ENCODE measurements at regions not wholly inside any gene's neighbourhood (a gene's known extent, or its start where the extent isn't known, plus 50 kb on each side); places are given as distances from the start of the nearest gene placed in this dataset.

- Histone ChIP-seq H2AFZ (ENCODE audit: control insufficient read depth, low read depth, low read length) (no peak overlapping the region), H3K9me3 (replicated peaks; ENCODE audit: control insufficient read depth, insufficient read depth, low read length) (no peaks in the 10 kb centered on the region), H4K20me1 (ENCODE audit: control insufficient read depth, insufficient read depth) (no peaks in the 10 kb centered on the region), H3K4me3 (no peak overlapping the region), H3K4me1 (ENCODE audit: control insufficient read depth, insufficient read depth, low read length) (no peaks in the 10 kb centered on the region), H3K4me2 (ENCODE audit: control insufficient read depth, insufficient read depth) (no peak overlapping the region), H3K27ac (ENCODE audit: control insufficient read depth, insufficient read depth) (no peak overlapping the region), H3K9ac (ENCODE audit: control insufficient read depth, insufficient read depth, low read length) (no peak overlapping the region), H3K36me3 (ENCODE audit: control insufficient read depth in 2 of 2, insufficient read depth in 2 of 2, low read length in 1 of 2) (no peaks in the 10 kb centered on the region), H3K79me2 (ENCODE audit: control insufficient read depth, insufficient read depth, low read length) (no peaks in the 10 kb centered on the region), H3K27me3 (replicated peaks in 1 of 2; ENCODE audit: control insufficient read depth in 2 of 2, insufficient read depth in 2 of 2, low read length in 1 of 2) (no peaks in the 10 kb centered on the region)
- FAIRE-seq (no peak), ATAC-seq (no peak), DNase-seq (ENCODE audit: low read depth, low spot score) (no peak)
- CTCF ChIA-PET = no interaction called here
- POLR2A ChIA-PET = no interaction called here
- in situ Hi-C loops (cut with MboI) (no loop called here), intact Hi-C loops (cut with micrococcal nuclease; ENCODE audit: unreplicated experiment) (no loop called here)
- WGBS (ENCODE audit: insufficient coverage, insufficient replicate concordance, low lambda C conversion rate, missing lambda C conversion rate) = 17% methylated on average over 2 of the region's 2 CpGs
- BruUV-seq (replicated peaks) = no TSS peak
- RAD21 ChIA-PET (ENCODE audit: unreplicated experiment) = no interaction called here
- SMC1A ChIA-PET (ENCODE audit: uncharacterized antibody, unreplicated experiment) = no interaction called here
- no peak for TF ChIP-seq ZSCAN29 (IDR thresholded peaks at IDR 0.05)
- TF ChIP-seq EZH2 (IDR thresholded peaks at IDR 0.05; ENCODE audit: borderline replicate concordance, control insufficient read depth, low read depth, low read length) = no peak
- no peak for TF ChIP-seq NR2C2 (IDR thresholded peaks at IDR 0.05; ENCODE audit: borderline replicate concordance, control insufficient read depth, insufficient read length, low read depth)
- TF ChIP-seq, protein P1, sequence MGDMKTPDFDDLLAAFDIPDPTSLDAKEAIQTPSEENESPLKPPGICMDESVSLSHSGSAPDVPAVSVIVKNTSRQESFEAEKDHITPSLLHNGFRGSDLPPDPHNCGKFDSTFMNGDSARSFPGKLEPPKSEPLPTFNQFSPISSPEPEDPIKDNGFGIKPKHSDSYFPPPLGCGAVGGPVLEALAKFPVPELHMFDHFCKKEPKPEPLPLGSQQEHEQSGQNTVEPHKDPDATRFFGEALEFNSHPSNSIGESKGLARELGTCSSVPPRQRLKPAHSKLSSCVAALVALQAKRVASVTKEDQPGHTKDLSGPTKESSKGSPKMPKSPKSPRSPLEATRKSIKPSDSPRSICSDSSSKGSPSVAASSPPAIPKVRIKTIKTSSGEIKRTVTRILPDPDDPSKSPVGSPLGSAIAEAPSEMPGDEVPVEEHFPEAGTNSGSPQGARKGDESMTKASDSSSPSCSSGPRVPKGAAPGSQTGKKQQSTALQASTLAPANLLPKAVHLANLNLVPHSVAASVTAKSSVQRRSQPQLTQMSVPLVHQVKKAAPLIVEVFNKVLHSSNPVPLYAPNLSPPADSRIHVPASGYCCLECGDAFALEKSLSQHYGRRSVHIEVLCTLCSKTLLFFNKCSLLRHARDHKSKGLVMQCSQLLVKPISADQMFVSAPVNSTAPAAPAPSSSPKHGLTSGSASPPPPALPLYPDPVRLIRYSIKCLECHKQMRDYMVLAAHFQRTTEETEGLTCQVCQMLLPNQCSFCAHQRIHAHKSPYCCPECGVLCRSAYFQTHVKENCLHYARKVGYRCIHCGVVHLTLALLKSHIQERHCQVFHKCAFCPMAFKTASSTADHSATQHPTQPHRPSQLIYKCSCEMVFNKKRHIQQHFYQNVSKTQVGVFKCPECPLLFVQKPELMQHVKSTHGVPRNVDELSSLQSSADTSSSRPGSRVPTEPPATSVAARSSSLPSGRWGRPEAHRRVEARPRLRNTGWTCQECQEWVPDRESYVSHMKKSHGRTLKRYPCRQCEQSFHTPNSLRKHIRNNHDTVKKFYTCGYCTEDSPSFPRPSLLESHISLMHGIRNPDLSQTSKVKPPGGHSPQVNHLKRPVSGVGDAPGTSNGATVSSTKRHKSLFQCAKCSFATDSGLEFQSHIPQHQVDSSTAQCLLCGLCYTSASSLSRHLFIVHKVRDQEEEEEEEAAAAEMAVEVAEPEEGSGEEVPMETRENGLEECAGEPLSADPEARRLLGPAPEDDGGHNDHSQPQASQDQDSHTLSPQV (IDR thresholded peaks at IDR 0.05) = no peak
- TF ChIP-seq IRF3 (IDR thresholded peaks at IDR 0.05) = no peak
- TF ChIP-seq SMAD5 (IDR thresholded peaks at IDR 0.05; ENCODE audit: low read depth) = no peak
- no peak for TF ChIP-seq FOS (IDR thresholded peaks at IDR 0.05; ENCODE audit: borderline replicate concordance, extremely low read depth, insufficient read length)
- no peak for TF ChIP-seq ZNF384 (IDR thresholded peaks at IDR 0.05; ENCODE audit: borderline replicate concordance, low read depth, low read length)
- TF ChIP-seq HSF1 (IDR thresholded peaks at IDR 0.05; ENCODE audit: low read depth, low read length) = no peak
- TF ChIP-seq ZBTB40 (IDR thresholded peaks at IDR 0.05; ENCODE audit: borderline replicate concordance) = no peak
- no peak for TF ChIP-seq MTA3 (IDR thresholded peaks at IDR 0.05; ENCODE audit: borderline replicate concordance, low read length)
- no peak for TF ChIP-seq POLR2A (IDR thresholded peaks at IDR 0.05; ENCODE audit: low read depth, low read length)
- TF ChIP-seq CBX5 (IDR thresholded peaks at IDR 0.05; ENCODE audit: low read depth) = no peak
Measured at GRCh38 chr2:66885775-66886383, 451.0 kb downstream of the MEIS1 start.

Measured in GM12878 (cell line).